C4-2B (cell line): ENCODE measurements at regions not wholly inside any gene's neighbourhood (a gene's known extent, or its start where the extent isn't known, plus 50 kb on each side); places are given as distances from the start of the nearest gene placed in this dataset.

Source experiments
- ZFX ChIP-seq: fragments of 450-650 bp; IDR thresholded peaks from 2 replicates; pipeline ENCODE4 v1.6.1; 2017
- TF ChIP-seq, protein P1 (sequence below): fragments of 450-650 bp; conservative IDR thresholded peaks from 2 replicates; pipeline ENCODE4 v1.5.1; 2017; ENCODE audit warnings: mild to moderate bottlenecking

DNA sequence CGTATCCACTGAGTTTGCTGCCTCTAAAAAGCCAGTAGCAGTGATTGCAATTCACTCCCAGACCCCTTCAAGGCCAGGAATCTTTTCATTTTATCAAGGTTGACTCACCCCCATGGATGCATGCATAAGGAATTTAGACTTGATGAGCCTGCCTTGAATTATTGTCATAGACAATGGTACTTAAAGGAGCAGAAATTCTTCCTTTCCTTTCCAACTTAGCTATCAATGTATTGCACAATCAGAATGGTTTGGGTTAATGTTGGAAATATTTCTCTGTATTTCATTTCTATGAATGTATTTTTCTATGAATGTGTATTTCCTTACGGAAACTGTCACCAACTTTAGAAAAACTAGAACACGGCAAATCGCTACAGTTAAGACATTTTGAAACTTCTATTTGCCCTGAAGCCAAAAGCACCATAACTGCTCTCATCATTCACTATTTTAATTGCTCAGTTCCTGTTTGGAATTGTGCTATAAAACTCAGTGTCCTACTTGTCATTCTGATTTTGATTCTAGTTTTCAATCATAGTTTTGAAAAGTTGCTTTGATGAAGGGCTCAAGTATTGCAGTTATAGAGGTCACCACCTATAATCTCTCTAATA, 355.7 kb upstream of the AKR1E2 start:
- TF ChIP-seq, protein P1, sequence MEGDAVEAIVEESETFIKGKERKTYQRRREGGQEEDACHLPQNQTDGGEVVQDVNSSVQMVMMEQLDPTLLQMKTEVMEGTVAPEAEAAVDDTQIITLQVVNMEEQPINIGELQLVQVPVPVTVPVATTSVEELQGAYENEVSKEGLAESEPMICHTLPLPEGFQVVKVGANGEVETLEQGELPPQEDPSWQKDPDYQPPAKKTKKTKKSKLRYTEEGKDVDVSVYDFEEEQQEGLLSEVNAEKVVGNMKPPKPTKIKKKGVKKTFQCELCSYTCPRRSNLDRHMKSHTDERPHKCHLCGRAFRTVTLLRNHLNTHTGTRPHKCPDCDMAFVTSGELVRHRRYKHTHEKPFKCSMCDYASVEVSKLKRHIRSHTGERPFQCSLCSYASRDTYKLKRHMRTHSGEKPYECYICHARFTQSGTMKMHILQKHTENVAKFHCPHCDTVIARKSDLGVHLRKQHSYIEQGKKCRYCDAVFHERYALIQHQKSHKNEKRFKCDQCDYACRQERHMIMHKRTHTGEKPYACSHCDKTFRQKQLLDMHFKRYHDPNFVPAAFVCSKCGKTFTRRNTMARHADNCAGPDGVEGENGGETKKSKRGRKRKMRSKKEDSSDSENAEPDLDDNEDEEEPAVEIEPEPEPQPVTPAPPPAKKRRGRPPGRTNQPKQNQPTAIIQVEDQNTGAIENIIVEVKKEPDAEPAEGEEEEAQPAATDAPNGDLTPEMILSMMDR = no peak
- no peak for TF ChIP-seq ZFX
